ENCODE measurements at regions not wholly inside any gene's neighbourhood (a gene's known extent, or its start where the extent isn't known, plus 50 kb on each side); places are given as distances from the start of the nearest gene placed in this dataset.

DNA sequence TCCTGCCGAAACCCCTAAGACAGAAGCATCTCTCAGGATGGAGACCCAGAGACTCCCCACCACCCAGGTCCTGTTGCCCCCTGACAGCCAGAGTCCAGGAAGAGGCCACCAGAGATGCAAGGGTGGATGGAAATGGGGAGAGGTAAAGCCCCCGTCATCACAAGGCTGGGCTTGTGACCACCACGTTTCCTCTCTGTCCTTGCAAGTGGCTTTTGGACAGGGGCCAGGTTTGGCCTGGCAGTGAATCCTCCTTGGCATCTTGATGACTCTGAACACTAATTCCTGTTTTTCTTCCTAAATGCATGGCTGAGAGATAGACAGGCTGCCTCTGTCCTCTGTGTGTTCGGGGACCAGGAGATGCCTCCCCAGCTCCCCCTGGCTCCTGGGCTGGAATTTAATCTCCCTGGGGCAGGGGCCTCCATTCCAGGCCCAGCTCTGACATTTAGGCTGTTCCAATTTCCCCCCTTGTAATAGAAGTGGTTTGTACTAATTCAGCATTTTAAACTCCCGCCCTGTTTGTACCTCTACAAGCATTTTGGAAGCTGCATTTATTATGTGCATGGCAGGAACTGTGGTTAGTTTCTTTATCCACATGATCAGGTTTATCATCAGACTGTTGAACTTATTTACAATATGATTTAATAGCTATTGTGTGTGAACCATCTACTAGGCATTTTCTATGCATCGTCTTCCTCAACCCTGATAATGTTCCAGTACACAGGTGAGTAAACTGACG lies 116.1 kb upstream of the IRX6 start:
- DNase-seq (ENCODE audit: low read depth in 2 of 3, low spot score in 2 of 3) = no peak

DNA sequence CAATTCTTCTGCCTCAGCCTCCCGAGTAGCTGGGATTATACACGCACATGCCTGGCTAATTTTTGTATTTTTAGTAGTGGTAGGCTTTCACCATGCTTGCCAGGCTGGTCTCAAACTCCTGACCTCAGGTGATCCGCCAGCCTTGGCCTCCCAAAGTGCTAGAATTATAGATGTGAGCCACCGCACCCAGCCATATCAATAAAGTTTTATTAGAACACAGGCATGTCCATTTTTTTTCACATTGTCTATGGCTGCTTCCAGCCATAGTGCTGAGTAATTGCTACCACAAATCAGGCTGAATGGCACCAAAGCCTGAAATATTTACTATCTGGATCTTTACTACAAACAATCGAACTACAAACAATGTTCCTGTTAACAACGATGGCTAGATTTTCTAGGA lies 114.4 kb upstream of the IRX6 start:
- DNase-seq (ENCODE audit: low read depth in 2 of 3, low spot score in 2 of 3) = no peak

GRCh38 chr16:55212791-55213190 lies 111.2 kb upstream of the IRX6 start:
- no peak for DNase-seq (ENCODE audit: low read depth in 2 of 3, low spot score in 2 of 3)

- DNase-seq (ENCODE audit: low read depth in 2 of 3, low spot score in 2 of 3) = no peak
These were observed 109.6 kb upstream of the IRX6 start for GRCh38 chr16:55214412-55214811.

GRCh38 chr16:55214974-55215494 lies 109.0 kb upstream of the IRX6 start:
- no peak for DNase-seq (ENCODE audit: low read depth in 2 of 3, low spot score in 2 of 3)

DNA sequence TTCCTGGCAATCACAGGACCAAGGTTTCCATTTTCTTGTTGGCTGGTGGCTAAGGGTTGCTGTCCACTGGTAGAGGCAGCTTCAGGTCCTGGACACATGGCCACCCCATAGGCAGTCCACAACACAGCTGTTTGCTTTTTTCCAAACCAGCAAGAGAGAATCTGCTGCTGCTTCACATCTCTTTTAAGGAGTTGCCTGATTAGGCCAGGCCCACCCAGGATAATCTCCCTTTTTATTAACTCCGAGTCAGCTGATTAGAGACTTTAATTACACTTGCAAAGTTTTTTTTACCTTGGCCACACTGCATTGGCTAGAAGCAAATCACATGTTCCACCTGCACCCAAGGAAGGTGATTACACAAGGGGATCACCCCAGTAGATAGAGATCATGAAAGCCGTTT lies 106.6 kb upstream of the IRX6 start:
- no peak for DNase-seq (ENCODE audit: low read depth in 2 of 3, low spot score in 2 of 3)

- DNase-seq (ENCODE audit: low read depth in 2 of 3, low spot score in 2 of 3) = no peak
These were observed 102.2 kb upstream of the IRX6 start for GRCh38 chr16:55221836-55222235.

DNA sequence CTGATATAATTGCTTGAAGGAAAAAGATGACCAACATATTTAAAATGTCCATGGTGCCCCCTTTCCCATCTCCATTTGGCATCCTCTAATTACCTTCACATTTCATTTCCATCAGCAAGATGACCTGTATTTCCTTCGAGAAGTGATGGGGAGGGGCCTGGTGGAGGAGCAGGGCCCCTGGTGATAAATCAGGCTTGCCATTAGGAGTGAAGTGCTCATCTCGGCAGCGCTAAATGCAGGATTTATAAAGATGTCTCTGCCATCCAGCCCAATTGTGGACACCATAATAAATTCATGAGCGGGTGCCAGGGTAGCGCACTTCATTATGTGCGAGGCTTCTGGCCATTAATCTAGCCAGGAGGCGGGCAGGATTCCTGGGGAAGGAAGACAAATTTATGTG lies 101.5 kb upstream of the IRX6 start:
- DNase-seq (ENCODE audit: low read depth in 2 of 3, low spot score in 2 of 3) = no peak

DNA sequence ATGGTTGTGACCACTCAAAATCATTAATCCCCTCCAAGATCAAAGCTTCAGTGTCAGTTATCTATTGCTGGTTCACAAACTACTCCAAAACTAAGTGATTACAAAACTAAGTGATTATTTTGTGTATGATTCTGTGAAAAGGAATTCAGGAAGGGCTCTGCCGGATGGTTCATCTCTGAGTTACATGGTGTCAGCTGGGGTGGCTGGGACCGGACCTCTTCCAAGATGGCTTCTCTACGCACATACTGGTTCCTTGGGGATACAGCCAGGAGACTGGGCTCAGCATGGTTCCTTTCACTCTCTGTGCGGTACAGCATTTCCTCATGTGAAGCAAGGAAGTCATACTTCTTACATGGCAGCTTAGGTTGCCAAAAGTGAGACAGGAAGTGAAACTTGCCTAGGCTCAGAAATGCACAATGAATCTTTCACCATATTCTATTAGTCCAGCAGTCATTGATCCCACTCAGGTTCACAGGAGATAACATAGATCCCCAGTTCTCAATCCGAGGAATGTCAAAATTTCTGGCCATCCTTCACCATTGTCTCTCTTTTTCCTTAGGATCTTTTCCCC lies 97.9 kb upstream of the IRX6 start:
- DNase-seq (ENCODE audit: low read depth in 2 of 3, low spot score in 2 of 3) = no peak

DNA sequence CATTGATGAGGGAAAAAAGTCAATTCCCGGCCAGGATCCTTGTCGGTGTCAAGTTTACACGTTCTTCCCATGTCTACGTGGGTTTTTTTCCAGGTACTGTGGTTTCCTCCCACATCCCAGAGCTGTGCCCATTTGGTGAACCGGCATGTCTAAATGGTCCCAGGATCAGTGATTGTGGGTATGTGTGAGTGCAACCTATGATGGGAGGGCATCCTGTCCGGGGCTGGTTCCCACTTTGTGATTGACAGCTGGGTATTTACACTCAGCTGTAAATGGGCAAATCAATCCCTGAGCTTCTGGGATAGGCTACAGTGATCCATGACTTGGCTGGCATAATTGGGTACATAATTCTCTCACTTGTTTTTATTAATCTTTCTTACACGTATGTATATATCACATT lies 91.2 kb upstream of the IRX6 start:
- DNase-seq (ENCODE audit: low read depth in 2 of 3, low spot score in 2 of 3) = no peak

DNA sequence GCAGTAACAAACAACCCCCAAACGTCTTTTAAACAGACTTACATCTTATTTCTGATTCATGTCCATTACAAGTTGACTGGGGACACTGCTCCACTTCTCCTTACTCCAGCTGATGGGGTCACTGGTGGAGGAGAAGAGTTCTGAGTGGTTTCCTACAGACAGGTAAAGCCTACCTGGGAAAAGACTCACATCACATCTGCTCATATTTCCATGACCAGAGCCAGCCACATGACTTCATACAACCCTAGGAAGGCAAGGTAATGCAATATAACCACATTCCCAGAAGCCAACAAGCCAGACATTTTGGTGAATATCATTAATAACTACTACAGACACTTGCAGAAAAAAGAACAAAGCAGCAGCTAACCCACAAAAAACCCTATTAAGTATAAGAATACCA lies 90.5 kb upstream of the IRX6 start:
- DNase-seq (ENCODE audit: low read depth in 2 of 3, low spot score in 2 of 3) = no peak

DNA sequence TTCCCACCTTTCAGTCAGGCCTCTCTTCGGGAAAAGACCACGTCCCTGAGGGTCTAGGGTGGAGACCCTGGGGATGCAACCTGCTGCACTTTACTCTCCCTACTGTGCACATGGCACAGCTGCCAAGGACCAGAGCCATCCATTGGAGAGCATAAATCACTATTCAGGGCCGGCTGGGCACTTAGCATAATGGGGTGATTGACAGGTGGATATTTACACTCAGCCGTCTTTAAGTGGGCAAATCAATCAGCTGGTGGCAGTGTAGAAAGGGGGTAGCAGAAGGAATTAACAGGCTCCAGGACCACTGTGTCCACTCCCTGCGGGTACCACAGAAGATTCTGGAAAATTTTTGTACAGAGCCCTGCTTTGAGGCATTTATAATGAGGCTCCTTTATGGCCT lies 87.3 kb upstream of the IRX6 start:
- DNase-seq (ENCODE audit: low read depth in 2 of 3, low spot score in 2 of 3) = no peak

- no peak for DNase-seq (ENCODE audit: low read depth in 2 of 3, low spot score in 2 of 3)
These were observed 84.3 kb upstream of the IRX6 start for GRCh38 chr16:55239723-55240122.

DNA sequence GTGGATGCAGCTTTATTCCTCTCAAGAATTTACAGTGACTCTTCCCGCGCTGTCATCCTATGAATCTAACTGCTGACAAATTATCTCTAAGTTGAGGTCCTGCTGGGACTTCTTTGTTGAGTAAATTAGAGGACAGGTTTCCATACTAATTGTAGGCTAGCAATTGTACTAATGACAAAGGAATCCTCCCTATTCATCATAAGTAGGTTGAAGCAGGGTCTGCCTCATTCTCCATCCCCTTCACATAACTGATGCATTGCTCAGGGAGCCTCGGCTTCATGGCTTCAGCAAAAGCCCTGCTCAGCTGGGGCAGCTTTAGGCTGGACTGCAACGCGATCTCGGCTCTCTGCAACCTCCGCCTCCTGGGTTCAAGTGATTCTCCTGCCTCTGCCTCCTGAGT lies 83.1 kb upstream of the IRX6 start:
- no peak for DNase-seq (ENCODE audit: low read depth in 2 of 3, low spot score in 2 of 3)

DNA sequence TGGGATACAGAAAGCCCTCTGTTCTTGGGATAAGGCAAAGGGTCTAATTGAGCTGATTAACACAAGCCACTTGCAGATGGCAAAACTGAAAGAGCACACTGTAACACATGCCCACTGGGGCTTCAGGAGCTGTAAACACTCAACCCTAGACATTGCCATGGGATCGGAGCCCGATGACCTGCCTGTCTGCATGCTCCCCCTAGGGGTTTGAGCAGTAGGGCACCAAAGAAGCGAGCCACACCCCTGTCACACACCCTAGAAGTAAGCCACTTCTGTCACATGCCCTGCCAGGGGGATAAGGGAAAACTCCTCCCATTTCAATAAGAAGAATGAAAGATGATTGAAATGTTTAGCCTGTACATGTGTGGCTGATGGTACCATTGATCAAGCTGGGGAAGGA lies 81.3 kb upstream of the IRX6 start:
- no peak for DNase-seq (ENCODE audit: low read depth in 2 of 3, low spot score in 2 of 3)

DNA sequence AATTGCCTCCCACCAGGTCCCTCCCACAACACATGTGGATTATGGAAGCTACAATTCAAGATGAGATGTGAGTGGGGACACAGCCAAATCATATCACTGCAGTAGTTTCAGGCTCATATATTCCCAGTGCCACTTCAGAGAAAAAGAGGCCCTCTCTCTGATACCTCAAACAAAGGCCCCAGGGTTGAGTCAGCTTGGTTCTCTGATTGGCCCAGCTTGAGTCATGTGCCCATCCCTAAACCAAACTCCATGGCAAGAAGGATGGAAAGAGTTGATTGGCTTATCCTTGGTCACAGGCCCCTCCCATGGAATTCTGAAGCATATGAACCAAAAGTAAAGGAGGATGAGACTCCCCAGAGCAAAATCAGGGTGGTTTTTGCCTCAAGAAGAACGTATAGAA lies 75.9 kb upstream of the IRX6 start:
- DNase-seq (ENCODE audit: low read depth in 2 of 3, low spot score in 2 of 3) = no peak

DNA sequence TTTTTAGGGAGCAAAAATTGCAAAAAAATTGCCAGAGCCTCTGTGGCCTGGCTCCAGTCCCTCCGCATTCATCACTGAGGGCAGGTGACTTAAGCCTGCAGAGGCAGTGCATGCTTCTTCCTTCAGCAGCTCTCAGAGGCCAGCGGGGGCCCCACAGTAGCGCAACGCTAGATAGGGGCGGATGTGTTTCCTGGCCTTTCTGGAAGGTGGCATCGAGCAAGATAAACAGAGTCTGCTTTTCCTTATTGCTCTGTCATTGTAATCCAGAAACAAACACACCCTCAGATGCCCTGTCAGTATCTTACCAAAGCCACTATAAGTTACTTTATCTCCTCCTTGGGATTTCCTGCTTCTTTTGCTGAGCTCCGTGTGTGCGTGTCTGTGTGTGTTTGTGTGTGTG lies 75.5 kb upstream of the IRX6 start:
- peak in 1 of 3 donors; percentile 0 for DNase-seq (ENCODE audit: low read depth in 2 of 3, low spot score in 2 of 3)

DNA sequence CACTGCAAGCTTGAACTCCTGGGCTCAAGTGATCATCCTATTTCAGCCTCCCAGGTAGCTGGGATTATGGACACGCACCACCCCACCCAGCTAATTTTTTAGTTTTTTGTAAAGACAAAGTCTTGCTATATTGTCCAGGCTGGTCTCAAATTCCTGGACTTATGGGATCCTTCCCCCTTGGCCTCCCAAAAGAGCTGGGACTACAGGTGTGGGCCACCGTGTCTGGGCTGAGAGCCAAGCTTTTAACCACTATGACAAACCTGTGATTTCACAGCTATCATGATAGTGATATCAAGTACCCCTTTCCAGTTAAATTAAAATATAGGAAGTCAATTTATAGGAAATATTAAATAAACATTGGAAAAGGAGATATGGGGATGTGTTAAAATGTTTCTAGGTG lies 74.6 kb upstream of the IRX6 start:
- no peak for DNase-seq (ENCODE audit: low read depth in 2 of 3, low spot score in 2 of 3)

- DNase-seq (ENCODE audit: low read depth in 2 of 3, low spot score in 2 of 3) = no peak
These were observed 74.1 kb upstream of the IRX6 start for GRCh38 chr16:55249936-55250335.

- DNase-seq (ENCODE audit: low read depth in 2 of 3, low spot score in 2 of 3) = no peak
These were observed 73.3 kb upstream of the IRX6 start for GRCh38 chr16:55250701-55251100.

- DNase-seq (ENCODE audit: low read depth in 2 of 3, low spot score in 2 of 3) = no peak
These were observed 72.9 kb upstream of the IRX6 start for GRCh38 chr16:55251151-55251550.

GRCh38 chr16:55252577-55252976 lies 71.4 kb upstream of the IRX6 start:
- no peak for DNase-seq (ENCODE audit: low read depth in 2 of 3, low spot score in 2 of 3)

DNA sequence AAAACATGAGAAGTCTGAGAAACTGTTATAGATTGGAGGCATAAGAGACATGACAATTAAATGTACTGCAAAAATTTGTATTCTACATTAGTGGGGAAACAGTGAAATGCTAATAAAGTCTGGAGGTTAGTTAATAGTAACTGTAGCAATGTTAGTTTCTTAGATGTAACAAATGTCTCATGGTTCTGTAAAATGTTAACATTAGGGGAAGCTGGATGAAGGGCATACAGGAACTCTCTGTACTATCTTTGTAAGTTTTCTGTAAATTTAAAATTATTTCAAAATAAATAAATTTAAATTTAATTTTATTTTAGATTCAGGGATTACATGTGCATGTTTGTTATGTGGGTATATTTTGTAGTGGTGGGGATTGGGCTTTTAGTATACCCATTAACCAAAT lies 70.0 kb upstream of the IRX6 start:
- DNase-seq (ENCODE audit: low read depth in 2 of 3, low spot score in 2 of 3) = no peak
